ENCODE measurements at regions not wholly inside any gene's neighbourhood (a gene's known extent, or its start where the extent isn't known, plus 50 kb on each side); places are given as distances from the start of the nearest gene placed in this dataset.

DNA sequence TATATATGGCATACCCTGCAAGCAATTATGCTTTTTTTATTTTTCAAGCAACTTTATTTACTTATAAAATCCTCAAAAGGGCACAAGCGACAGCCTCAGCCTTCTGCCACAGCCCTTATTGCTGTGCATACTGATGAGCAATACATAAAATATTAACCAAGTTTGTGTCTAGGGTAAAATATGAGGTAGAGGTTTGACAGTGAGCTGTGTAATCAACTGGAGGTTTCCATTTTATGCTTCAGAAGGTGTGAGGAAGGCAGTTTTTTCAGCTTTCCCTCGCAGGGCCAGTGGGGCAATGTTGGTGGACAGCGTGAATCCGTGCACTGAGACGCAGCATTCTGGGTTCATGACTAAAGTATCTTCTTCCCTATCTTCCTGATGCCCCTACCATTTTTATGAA, 310.4 kb downstream of the IRS2 start:
- H3K27me3 Mint-ChIP-seq (ENCODE audit: low read depth): no peaks in the 10 kb centered on the region
- no peaks in the 10 kb centered on the region for H3K36me3 Mint-ChIP-seq (ENCODE audit: low read depth)
- DNase-seq (ENCODE audit: low read depth, low spot score): no peak
- TF ChIP-seq, protein P1, sequence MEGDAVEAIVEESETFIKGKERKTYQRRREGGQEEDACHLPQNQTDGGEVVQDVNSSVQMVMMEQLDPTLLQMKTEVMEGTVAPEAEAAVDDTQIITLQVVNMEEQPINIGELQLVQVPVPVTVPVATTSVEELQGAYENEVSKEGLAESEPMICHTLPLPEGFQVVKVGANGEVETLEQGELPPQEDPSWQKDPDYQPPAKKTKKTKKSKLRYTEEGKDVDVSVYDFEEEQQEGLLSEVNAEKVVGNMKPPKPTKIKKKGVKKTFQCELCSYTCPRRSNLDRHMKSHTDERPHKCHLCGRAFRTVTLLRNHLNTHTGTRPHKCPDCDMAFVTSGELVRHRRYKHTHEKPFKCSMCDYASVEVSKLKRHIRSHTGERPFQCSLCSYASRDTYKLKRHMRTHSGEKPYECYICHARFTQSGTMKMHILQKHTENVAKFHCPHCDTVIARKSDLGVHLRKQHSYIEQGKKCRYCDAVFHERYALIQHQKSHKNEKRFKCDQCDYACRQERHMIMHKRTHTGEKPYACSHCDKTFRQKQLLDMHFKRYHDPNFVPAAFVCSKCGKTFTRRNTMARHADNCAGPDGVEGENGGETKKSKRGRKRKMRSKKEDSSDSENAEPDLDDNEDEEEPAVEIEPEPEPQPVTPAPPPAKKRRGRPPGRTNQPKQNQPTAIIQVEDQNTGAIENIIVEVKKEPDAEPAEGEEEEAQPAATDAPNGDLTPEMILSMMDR (conservative IDR thresholded peaks at IDR 0.05): no peak
- no peaks in the 10 kb centered on the region for H3K9me3 Mint-ChIP-seq
- H3K4me3 Mint-ChIP-seq: no peak overlapping the region
- no peak overlapping the region for H3K27ac Mint-ChIP-seq (ENCODE audit: unreplicated experiment)
- no peaks in the 10 kb centered on the region for H3K4me1 Mint-ChIP-seq

DNA sequence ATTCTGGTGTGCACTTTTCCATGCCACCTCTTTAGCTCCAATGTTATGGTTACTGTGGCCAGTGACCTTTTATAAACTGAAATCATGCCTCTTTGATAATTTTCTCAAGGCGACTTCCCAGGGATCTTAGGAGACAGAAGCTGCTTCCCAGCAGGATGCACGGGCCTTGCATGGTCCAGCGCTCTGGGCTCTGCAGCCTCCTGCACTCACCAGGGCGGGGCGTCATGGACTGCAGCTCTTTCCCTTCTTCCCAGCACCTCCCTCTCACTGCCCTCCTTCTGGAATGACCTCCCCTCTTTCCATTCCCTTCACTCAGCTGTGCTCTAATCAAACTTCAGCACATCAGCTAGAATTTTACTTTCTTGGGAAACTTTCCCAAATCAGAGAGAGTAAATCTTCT, 318.3 kb downstream of the IRS2 start:
- no peak for DNase-seq (ENCODE audit: low read depth, low spot score)
- H3K4me1 Mint-ChIP-seq: no peaks in the 10 kb centered on the region
- H3K9me3 Mint-ChIP-seq: peaks cover 7% of the 10 kb centered on the region
- no peak overlapping the region for H3K27ac Mint-ChIP-seq (ENCODE audit: unreplicated experiment)
- H3K4me3 Mint-ChIP-seq: no peak overlapping the region
- peaks cover 5% of the 10 kb centered on the region for H3K36me3 Mint-ChIP-seq (ENCODE audit: low read depth)
- no peaks in the 10 kb centered on the region for H3K27me3 Mint-ChIP-seq (ENCODE audit: low read depth)
- TF ChIP-seq, protein P1 (conservative IDR thresholded peaks at IDR 0.05): no peak

DNA sequence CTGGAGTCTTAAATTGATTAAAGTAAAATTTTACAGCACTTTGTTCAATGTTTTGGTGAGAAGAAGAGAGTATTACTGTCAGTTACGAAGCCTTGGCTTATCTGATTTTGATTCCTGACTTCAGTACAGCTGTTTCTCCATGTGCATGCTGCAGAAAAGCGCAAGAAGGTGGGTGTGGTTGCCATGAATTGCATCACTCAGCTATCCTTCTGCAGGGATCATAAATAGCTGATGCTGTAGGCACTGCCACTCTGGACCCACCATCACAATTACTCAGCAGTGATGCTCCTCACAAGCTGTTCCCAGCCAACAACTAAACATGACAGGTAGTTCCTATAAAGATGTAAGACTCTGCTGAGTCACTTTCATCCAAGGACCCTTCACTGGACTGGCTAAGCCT, 321.2 kb downstream of the IRS2 start:
- Mint-ChIP-seq H3K27me3 (ENCODE audit: low read depth) (no peaks in the 10 kb centered on the region), H3K27ac (ENCODE audit: unreplicated experiment) (no peak overlapping the region), H3K4me3 (no peak overlapping the region), H3K36me3 (ENCODE audit: low read depth) (peaks cover 11% of the 10 kb centered on the region), H3K4me1 (no peaks in the 10 kb centered on the region), H3K9me3 (peaks cover 15% of the 10 kb centered on the region)
- DNase-seq (ENCODE audit: low read depth, low spot score): no peak
- TF ChIP-seq, protein P1 (conservative IDR thresholded peaks at IDR 0.05): no peak

DNA sequence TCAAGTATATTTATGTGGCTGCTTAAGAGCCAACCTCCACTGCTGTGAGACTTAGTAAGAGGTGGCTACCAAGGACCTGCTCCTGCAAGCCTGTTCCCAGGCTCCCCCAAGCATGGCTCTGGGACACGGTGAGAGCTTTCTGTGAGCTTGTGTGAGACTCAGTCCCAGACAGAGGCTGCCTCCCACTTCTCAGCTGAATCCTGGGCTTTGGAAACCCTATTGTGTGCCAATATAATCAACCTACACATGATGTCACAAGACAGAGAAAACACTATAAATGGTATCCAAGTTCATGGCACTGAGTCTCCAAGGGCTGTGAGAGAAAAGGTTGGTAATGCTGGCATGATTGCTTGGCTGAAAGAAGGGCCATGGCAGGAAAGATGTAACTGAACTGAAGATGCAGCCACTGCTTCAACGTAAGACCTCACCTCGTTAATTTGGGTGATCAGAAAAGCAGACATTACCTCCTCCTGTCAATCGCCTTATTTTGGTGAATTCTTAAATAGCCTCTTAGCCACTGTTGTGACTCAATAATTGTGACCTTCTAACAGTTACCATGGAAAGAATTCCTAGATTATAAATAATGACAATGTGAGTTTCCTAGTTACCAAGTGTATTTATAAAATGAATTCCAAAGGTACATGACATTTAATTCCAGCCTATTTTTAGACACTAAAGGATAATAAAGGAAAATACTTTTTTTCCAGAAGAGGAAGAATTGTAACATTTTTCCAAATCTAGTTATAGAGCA, 332.0 kb downstream of the IRS2 start:
- Mint-ChIP-seq H3K4me3 (no peak overlapping the region), H3K36me3 (ENCODE audit: low read depth) (peaks cover 2% of the 10 kb centered on the region), H3K9me3 (peaks cover 11% of the 10 kb centered on the region), H3K27me3 (ENCODE audit: low read depth) (no peaks in the 10 kb centered on the region), H3K27ac (ENCODE audit: unreplicated experiment) (peak overlapping the region; percentile 50), H3K4me1 (no peaks in the 10 kb centered on the region)
- DNase-seq (ENCODE audit: low read depth, low spot score): no peak
- TF ChIP-seq, protein P1 (conservative IDR thresholded peaks at IDR 0.05): no peak

DNA sequence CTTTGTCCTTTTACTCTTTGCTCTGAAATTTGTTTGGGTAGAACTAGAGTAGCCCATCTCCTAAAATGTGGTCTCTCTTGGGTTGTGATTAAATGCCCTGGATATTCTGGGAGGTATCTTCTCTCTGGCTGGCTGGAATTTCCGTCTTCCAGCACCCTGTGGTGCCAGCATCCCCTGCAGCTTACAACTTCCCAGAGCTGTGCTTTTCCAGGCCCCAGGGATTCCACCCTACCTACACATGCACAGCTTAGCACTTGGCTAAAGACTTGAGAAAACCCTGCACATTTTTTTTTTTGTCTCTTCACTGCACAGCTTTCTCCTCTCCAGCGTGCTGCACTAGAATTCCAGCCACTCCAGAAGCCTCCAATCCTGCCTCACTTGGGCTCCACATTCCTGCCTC, 334.7 kb downstream of the IRS2 start:
- H3K36me3 Mint-ChIP-seq (ENCODE audit: low read depth): peaks cover 2% of the 10 kb centered on the region
- H3K27ac Mint-ChIP-seq (ENCODE audit: unreplicated experiment): no peak overlapping the region
- TF ChIP-seq, protein P1 (conservative IDR thresholded peaks at IDR 0.05): no peak
- no peak for DNase-seq (ENCODE audit: low read depth, low spot score)
- H3K27me3 Mint-ChIP-seq (ENCODE audit: low read depth): no peaks in the 10 kb centered on the region
- H3K4me3 Mint-ChIP-seq: no peak overlapping the region
- H3K9me3 Mint-ChIP-seq: peaks cover 11% of the 10 kb centered on the region
- H3K4me1 Mint-ChIP-seq: no peaks in the 10 kb centered on the region

All from neural crest cell (in vitro differentiated cells).